Endothelial cell (in vitro differentiated cells): ENCODE measurements at regions not wholly inside any gene's neighbourhood (a gene's known extent, or its start where the extent isn't known, plus 50 kb on each side); places are given as distances from the start of the nearest gene placed in this dataset.
A peak's percentile ranks its signal among the peaks of the same experiment; 100 is the strongest.

Experiments used
- DNase-seq: peaks from one replicate; pipeline ENCODE4 v3.0.0; 2021; ENCODE audit warnings: low spot score
- H3K27ac Mint-ChIP-seq: one replicate; pipeline ENCODE4 v1.8.0; 2021; ENCODE audit warnings: mixed read lengths, inconsistent platforms; ENCODE audit not compliant: unreplicated experiment
- H3K27me3 Mint-ChIP-seq: one replicate; pipeline ENCODE4 v1.8.0; 2021; ENCODE audit warnings: mild to moderate bottlenecking, moderate library complexity, mixed read lengths, inconsistent platforms; ENCODE audit not compliant: unreplicated experiment
- H3K36me3 Mint-ChIP-seq: one replicate; pipeline ENCODE4 v1.8.0; 2021; ENCODE audit warnings: mild to moderate bottlenecking, low read depth, mixed read lengths, inconsistent platforms; ENCODE audit not compliant: unreplicated experiment
- H3K4me1 Mint-ChIP-seq: one replicate; pipeline ENCODE4 v1.8.0; 2021; ENCODE audit warnings: mild to moderate bottlenecking, mixed read lengths, inconsistent platforms; ENCODE audit not compliant: unreplicated experiment
- H3K4me3 Mint-ChIP-seq: one replicate; pipeline ENCODE4 v1.8.0; 2021; ENCODE audit warnings: mild to moderate bottlenecking, mixed read lengths, inconsistent platforms; ENCODE audit not compliant: unreplicated experiment
- H3K9me3 Mint-ChIP-seq: one replicate; pipeline ENCODE4 v1.8.0; 2021; ENCODE audit warnings: mixed read lengths, inconsistent platforms; ENCODE audit not compliant: unreplicated experiment
- TF ChIP-seq, protein P1 (sequence below): fragments of 200-600 bp; sonication (generic); IDR thresholded peaks from one replicate; pipeline ENCODE4 v1.5.0; 2021; ENCODE audit warnings: antibody characterized with exemption; ENCODE audit not compliant: unreplicated experiment

DNA sequence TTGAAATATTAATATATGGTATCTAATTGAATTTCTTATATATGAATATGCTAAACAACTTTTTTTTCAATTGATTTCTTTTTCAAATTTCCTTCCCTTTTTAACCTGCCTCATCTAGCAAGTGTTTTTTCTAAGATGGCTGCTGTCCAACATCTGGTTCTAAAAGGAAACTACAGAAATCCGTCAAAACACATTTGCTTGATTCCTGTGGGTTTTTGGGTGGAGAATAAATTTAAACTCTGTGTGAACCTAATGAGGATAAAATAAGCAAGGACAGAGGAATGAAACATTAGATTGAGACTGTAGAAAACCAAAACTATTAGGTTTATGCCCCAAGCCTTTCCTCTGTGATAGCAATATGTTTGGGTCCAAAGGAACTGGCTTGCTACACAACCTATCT, 75.5 kb upstream of the STARD3NL start:
- Mint-ChIP-seq H3K9me3 (no peaks in the 10 kb centered on the region), H3K4me3 (no peak overlapping the region), H3K4me1 (no peaks in the 10 kb centered on the region), H3K27me3 (no peaks in the 10 kb centered on the region), H3K36me3 (no peaks in the 10 kb centered on the region), H3K27ac (no peak overlapping the region)
- TF ChIP-seq, protein P1, sequence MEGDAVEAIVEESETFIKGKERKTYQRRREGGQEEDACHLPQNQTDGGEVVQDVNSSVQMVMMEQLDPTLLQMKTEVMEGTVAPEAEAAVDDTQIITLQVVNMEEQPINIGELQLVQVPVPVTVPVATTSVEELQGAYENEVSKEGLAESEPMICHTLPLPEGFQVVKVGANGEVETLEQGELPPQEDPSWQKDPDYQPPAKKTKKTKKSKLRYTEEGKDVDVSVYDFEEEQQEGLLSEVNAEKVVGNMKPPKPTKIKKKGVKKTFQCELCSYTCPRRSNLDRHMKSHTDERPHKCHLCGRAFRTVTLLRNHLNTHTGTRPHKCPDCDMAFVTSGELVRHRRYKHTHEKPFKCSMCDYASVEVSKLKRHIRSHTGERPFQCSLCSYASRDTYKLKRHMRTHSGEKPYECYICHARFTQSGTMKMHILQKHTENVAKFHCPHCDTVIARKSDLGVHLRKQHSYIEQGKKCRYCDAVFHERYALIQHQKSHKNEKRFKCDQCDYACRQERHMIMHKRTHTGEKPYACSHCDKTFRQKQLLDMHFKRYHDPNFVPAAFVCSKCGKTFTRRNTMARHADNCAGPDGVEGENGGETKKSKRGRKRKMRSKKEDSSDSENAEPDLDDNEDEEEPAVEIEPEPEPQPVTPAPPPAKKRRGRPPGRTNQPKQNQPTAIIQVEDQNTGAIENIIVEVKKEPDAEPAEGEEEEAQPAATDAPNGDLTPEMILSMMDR: no peak
- no peak for DNase-seq

DNA sequence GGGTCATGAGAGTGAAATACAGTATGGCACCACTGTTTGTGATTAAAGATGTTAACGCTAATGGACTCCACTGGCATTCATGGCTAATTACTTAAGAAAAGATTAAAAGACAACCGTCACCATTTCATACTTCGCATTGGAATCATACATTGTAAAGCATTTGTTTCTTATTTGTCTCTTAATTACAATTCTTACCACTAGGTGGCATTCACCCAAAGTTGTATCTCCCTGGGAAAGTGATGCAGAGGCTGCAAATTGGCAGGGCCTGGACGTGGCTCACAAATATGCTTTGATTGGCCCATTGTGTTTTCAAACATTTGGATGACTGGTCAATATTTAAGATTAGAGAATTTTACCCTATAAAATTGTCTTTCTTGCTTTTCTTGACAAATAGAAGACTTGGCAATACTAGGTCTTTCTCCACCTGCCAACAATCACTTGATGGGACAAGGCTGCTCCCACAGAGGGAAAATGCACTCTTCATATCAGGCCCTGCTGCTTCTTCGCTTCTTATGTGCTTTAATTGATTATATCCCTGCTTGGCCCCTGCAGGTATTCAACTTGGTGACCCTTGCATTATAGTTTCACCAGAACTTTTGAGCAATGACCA, 72.1 kb upstream of the STARD3NL start:
- no peaks in the 10 kb centered on the region for H3K36me3 Mint-ChIP-seq
- H3K27ac Mint-ChIP-seq: no peak overlapping the region
- DNase-seq: no peak
- no peak overlapping the region for H3K4me3 Mint-ChIP-seq
- H3K9me3 Mint-ChIP-seq: no peaks in the 10 kb centered on the region
- TF ChIP-seq, protein P1: peak; percentile 87
- H3K4me1 Mint-ChIP-seq: peaks cover 9% of the 10 kb centered on the region
- no peaks in the 10 kb centered on the region for H3K27me3 Mint-ChIP-seq

DNA sequence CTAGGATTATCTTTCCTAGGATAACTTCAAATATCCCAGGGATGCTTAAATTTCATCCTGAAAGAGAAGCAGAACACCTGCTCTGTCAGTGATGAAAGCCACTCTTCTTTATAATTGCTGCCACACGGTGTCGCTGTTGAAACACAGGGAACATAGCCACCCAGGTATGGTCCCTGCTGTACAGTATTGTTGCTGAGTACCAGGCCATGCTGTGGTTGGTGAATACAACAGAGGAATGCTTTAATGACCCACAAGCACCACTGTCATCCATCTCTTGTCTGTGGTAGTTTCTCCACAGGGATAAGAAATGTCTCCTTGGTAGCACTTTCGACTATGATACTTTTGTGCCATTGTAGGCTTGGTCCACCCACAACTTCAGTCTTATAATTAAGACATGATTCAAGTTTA, 70.6 kb upstream of the STARD3NL start:
- Mint-ChIP-seq H3K4me1 (peaks cover 9% of the 10 kb centered on the region), H3K9me3 (no peaks in the 10 kb centered on the region), H3K27ac (no peak overlapping the region), H3K4me3 (no peak overlapping the region), H3K36me3 (no peaks in the 10 kb centered on the region), H3K27me3 (no peaks in the 10 kb centered on the region)
- DNase-seq: peak; percentile 75
- TF ChIP-seq, protein P1: peak; percentile 81

DNA sequence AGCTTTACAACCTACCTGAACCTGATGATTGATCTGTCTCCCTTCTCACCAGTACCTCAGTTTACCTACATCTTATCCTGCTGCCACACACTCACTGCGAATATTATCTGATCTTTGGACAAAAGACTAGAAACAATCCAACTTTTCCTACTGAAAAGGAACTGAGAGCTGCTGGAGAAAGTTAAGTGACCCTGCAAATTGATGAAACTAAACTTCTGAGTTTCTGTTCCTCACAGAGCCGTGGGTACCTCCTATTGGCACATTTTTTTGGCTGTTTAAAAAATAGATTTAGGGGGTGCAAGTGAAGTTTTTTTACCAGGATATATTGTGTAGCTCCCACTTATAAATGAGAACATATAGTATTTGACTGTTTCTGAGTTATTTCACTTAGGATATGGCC, 66.0 kb upstream of the STARD3NL start:
- no peak overlapping the region for H3K27ac Mint-ChIP-seq
- no peaks in the 10 kb centered on the region for H3K36me3 Mint-ChIP-seq
- H3K4me3 Mint-ChIP-seq: no peak overlapping the region
- no peaks in the 10 kb centered on the region for H3K27me3 Mint-ChIP-seq
- H3K4me1 Mint-ChIP-seq: peaks cover 9% of the 10 kb centered on the region
- TF ChIP-seq, protein P1: no peak
- DNase-seq: no peak
- no peaks in the 10 kb centered on the region for H3K9me3 Mint-ChIP-seq

DNA sequence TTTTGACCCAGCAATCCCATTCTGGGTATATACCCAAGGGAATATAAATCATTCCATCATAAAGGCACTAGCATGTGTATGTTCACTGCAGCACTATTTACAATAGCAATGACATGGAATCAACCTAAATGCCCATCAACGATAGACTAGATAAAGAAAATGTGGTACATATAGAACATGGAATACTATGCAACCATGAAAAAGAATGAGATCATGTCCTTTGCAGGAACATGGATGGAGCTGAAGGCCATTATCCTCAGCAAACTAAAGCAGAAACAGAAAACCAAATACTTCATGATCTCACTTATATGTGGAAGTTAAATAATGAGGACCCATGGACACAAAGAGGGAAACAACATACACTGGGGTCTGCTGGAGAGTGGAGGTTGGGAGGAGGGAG, 58.0 kb upstream of the STARD3NL start:
- H3K36me3 Mint-ChIP-seq: no peaks in the 10 kb centered on the region
- H3K4me1 Mint-ChIP-seq: no peaks in the 10 kb centered on the region

More for the DNA sequence above, 58.0 kb upstream of the STARD3NL start:
- Mint-ChIP-seq H3K9me3 (no peaks in the 10 kb centered on the region), H3K4me3 (no peak overlapping the region), H3K27me3 (no peaks in the 10 kb centered on the region), H3K27ac (no peak overlapping the region)
- TF ChIP-seq, protein P1: no peak
- DNase-seq: no peak
